Esophagus muscularis mucosa (tissue), 3 donors: ENCODE measurements at regions not wholly inside any gene's neighbourhood (a gene's known extent, or its start where the extent isn't known, plus 50 kb on each side); places are given as distances from the start of the nearest gene placed in this dataset.

Source experiments
- CTCF ChIP-seq, 3 experiments: fragments of 200-600 bp in 2 of 3; fragments of 450-650 bp in 1 of 3; sonication (generic) in 2 of 3; IDR thresholded peaks; one replicate each; pipeline ENCODE4 v1.5.1; 2017 to 2019; ENCODE audit warnings: antibody characterized with exemption in 3 of 3, mild to moderate bottlenecking in 2 of 3, moderate library complexity in 1 of 3
- EP300 ChIP-seq: sonication (generic); formaldehyde crosslinking; IDR thresholded peaks from one replicate; pipeline ENCODE4 v1.6.1; 2017; ENCODE audit warnings: antibody characterized with exemption

GRCh38 chr11:33633251-33634003 lies 67.2 kb downstream of the C11orf91 start:
- TF ChIP-seq EP300 (no peak), CTCF (IDR thresholded peaks at IDR 0.05) (no peak)
